ENCODE measurements at regions not wholly inside any gene's neighbourhood (a gene's known extent, or its start where the extent isn't known, plus 50 kb on each side); places are given as distances from the start of the nearest gene placed in this dataset.

- no peak for TF ChIP-seq PPARD (CRISPR knock-in tag; IDR thresholded peaks at IDR 0.05)
- TF ChIP-seq JUNB (CRISPR knock-in tag; conservative IDR thresholded peaks at IDR 0.05) = no peak
- TF ChIP-seq, protein P1, sequence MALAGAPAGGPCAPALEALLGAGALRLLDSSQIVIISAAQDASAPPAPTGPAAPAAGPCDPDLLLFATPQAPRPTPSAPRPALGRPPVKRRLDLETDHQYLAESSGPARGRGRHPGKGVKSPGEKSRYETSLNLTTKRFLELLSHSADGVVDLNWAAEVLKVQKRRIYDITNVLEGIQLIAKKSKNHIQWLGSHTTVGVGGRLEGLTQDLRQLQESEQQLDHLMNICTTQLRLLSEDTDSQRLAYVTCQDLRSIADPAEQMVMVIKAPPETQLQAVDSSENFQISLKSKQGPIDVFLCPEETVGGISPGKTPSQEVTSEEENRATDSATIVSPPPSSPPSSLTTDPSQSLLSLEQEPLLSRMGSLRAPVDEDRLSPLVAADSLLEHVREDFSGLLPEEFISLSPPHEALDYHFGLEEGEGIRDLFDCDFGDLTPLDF (CRISPR knock-in tag; IDR thresholded peaks at IDR 0.05) = no peak
- no peak for TF ChIP-seq FOXJ2 (tag; IDR thresholded peaks at IDR 0.05)
- TF ChIP-seq PKNOX1 (IDR thresholded peaks at IDR 0.05) = no peak
- TF ChIP-seq HMG20B (CRISPR knock-in tag; IDR thresholded peaks at IDR 0.05) = no peak
- no peak for TF ChIP-seq ETV1 (tag; conservative IDR thresholded peaks at IDR 0.05; ENCODE audit: low read depth)
- no peak for TF ChIP-seq ZNF583 (CRISPR knock-in tag; IDR thresholded peaks at IDR 0.05)
Observed at GRCh38 chr15:60264566-60264965, 133.2 kb downstream of the ANXA2 start (continued).

DNA sequence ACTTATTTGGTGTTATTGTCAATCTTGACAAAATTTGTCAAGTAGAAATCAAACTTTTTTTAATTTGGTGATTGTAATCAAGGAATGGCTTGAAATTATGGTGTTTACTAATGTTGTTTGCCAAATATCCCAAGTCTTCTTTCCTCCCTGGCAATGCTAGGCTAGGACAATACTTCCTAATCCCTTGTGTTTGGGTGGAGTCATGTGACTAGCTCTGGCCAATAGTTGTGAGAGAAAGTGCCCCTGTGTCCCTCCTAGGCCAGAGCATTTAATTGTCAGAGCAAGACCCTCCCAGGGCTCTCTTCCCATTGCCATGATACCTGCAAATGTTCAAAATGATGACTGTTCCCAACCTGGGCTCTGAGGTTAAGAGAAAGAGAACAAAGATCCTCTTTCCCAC lies 132.7 kb downstream of the ANXA2 start:
- POLR2A ChIA-PET = no interaction called here

More for the DNA sequence above, 132.7 kb downstream of the ANXA2 start:
- Histone ChIP-seq H3K27ac (ENCODE audit: extremely low read depth, low read depth, low read length) (no peak overlapping the region), H4K20me1 (replicated peaks; ENCODE audit: control insufficient read depth, insufficient read depth, low read length) (no peaks in the 10 kb centered on the region), H3K9me3 (replicated peaks; ENCODE audit: control insufficient read depth, insufficient read depth, low read depth, low read length) (no peaks in the 10 kb centered on the region), H3K4me3 (no peak overlapping the region), H3K36me3 (ENCODE audit: control insufficient read depth, insufficient read depth, low read length) (no peaks in the 10 kb centered on the region), H3K9ac (ENCODE audit: insufficient read depth in 1 of 2, low read depth in 2 of 2, low read length in 2 of 2) (no peak overlapping the region), H2AFZ (ENCODE audit: low read depth, low read length) (no peak overlapping the region), H3K4me2 (ENCODE audit: insufficient read depth, low read length) (no peak overlapping the region), H3K79me2 (ENCODE audit: control insufficient read depth, insufficient read depth, low read length) (no peaks in the 10 kb centered on the region), H3K4me1 (replicated peaks in 1 of 2; ENCODE audit: control insufficient read depth in 2 of 2, insufficient read depth in 2 of 2, low read length in 2 of 2) (no peaks in the 10 kb centered on the region), H3K9me1 (ENCODE audit: control insufficient read depth, insufficient read depth, low read length) (no peaks in the 10 kb centered on the region), H3K27me3 (ENCODE audit: control insufficient read depth in 2 of 2, insufficient read depth in 2 of 2, low read length in 2 of 2) (peaks cover 0 to 3% of the 10 kb centered on the region in 2 experiments; a peak in 1 of 5 replicates)
- TF ChIP-seq CCAR2 (IDR thresholded peaks at IDR 0.05; ENCODE audit: low read depth, low read length) (no peak), RAD51 (IDR thresholded peaks at IDR 0.05; ENCODE audit: borderline replicate concordance, low read depth) (peak; percentile 40; the same call in 1 of the 2 replicates), USF2 (CRISPR knock-in tag; IDR thresholded peaks at IDR 0.05) (peak; percentile 24; the same call in 1 of the 2 replicates)
- TF ChIP-seq, protein P2, sequence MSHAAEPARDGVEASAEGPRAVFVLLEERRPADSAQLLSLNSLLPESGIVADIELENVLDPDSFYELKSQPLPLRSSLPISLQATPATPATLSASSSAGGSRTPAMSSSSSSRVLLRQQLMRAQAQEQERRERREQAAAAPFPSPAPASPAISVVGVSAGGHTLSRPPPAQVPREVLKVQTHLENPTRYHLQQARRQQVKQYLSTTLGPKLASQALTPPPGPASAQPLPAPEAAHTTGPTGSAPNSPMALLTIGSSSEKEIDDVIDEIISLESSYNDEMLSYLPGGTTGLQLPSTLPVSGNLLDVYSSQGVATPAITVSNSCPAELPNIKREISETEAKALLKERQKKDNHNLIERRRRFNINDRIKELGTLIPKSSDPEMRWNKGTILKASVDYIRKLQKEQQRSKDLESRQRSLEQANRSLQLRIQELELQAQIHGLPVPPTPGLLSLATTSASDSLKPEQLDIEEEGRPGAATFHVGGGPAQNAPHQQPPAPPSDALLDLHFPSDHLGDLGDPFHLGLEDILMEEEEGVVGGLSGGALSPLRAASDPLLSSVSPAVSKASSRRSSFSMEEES (CRISPR knock-in tag; IDR thresholded peaks at IDR 0.05) = peak; percentile 76
- BruUV-seq (replicated peaks) = no TSS peak
- DNase-seq (ENCODE audit: extremely low read depth in 1 of 4, low spot score in 3 of 4) (peak in 1 of 4 experiments; percentile 25), ATAC-seq (no peak), FAIRE-seq (no peak)
- in situ Hi-C loops (cut with MboI) = no loop called here
- intact Hi-C loops (cut with micrococcal nuclease) = no loop called here
- CTCF ChIA-PET (ENCODE audit: low intra/inter-chr PET ratio) = no interaction called here

Data from K562 (cell line).